ENCODE measurements at regions not wholly inside any gene's neighbourhood (a gene's known extent, or its start where the extent isn't known, plus 50 kb on each side); places are given as distances from the start of the nearest gene placed in this dataset.

- H3K18ac ChIP-seq (ENCODE audit: low read depth in 1 of 2, low read length in 2 of 2) = no peak overlapping the region
- DNase-seq = no peak
- H3K4me3 ChIP-seq (ENCODE audit: insufficient read depth in 1 of 2, low read depth in 1 of 2, low read length in 2 of 2) = no peak overlapping the region
- WGBS = 0% methylated on average over 1 of the region's 1 CpG
- H4K8ac ChIP-seq (ENCODE audit: low read length) = no peak overlapping the region
- no peak overlapping the region for H3K14ac ChIP-seq (ENCODE audit: low read length in 2 of 2)
- H3K9ac ChIP-seq (ENCODE audit: low read length) = no peak overlapping the region
- no peak overlapping the region for H2BK5ac ChIP-seq (ENCODE audit: low read depth, low read length, poor library complexity, severe bottlenecking)
- H2BK12ac ChIP-seq (ENCODE audit: low read length in 2 of 2) = no peak overlapping the region
- H3K4me1 ChIP-seq (ENCODE audit: control insufficient read depth, insufficient read depth, low read depth, low read length) = no peaks in the 10 kb centered on the region
- H3K79me1 ChIP-seq (replicated peaks; ENCODE audit: low read length, poor library complexity, severe bottlenecking) = no peaks in the 10 kb centered on the region
- H2BK15ac ChIP-seq (ENCODE audit: low read depth, poor library complexity, severe bottlenecking) = no peak overlapping the region
- H3K36me3 ChIP-seq (ENCODE audit: control insufficient read depth in 1 of 2, insufficient read depth in 2 of 2, low read depth in 1 of 2, low read length in 2 of 2) = no peaks in the 10 kb centered on the region
- no peaks in the 10 kb centered on the region for H3K9me3 ChIP-seq (ENCODE audit: control insufficient read depth, low read length)
- H3K4me2 ChIP-seq (ENCODE audit: low read length, poor library complexity, severe bottlenecking) = no peak overlapping the region
- no peaks in the 10 kb centered on the region for H3K27me3 ChIP-seq (ENCODE audit: control insufficient read depth in 1 of 2, insufficient read depth in 1 of 2, low read length in 2 of 2)
- no peak overlapping the region for H3K27ac ChIP-seq (ENCODE audit: low read length, poor library complexity, severe bottlenecking)
- no peak overlapping the region for H2BK120ac ChIP-seq (ENCODE audit: low read depth, low read length)
- no peak overlapping the region for H3K4ac ChIP-seq (ENCODE audit: low read depth in 1 of 2, low read length in 2 of 2)
- no peak overlapping the region for H3K23ac ChIP-seq (ENCODE audit: low read length in 2 of 2)
- no peak overlapping the region for H2AK5ac ChIP-seq (ENCODE audit: low read length, severe bottlenecking)
- no peak overlapping the region for H2AFZ ChIP-seq (ENCODE audit: low read depth, low read length)
- no peak overlapping the region for H4K91ac ChIP-seq (ENCODE audit: low read length)
These were observed 1309.2 kb upstream of the C9orf72 start for GRCh38 chr9:28882529-28882928.

- H3K9ac ChIP-seq (ENCODE audit: low read length) = no peak overlapping the region
- WGBS = 33% methylated on average over 5 of the region's 5 CpGs
- H3K4me2 ChIP-seq (ENCODE audit: low read length, poor library complexity, severe bottlenecking) = no peak overlapping the region
- H2AK5ac ChIP-seq (ENCODE audit: low read length, severe bottlenecking) = no peak overlapping the region
- no peaks in the 10 kb centered on the region for H3K27me3 ChIP-seq (ENCODE audit: control insufficient read depth in 1 of 2, insufficient read depth in 1 of 2, low read length in 2 of 2)
- DNase-seq = no peak
- no peaks in the 10 kb centered on the region for H3K79me1 ChIP-seq (replicated peaks; ENCODE audit: low read length, poor library complexity, severe bottlenecking)
- no peak overlapping the region for H3K18ac ChIP-seq (ENCODE audit: low read depth in 1 of 2, low read length in 2 of 2)
- H3K36me3 ChIP-seq (ENCODE audit: control insufficient read depth in 1 of 2, insufficient read depth in 2 of 2, low read depth in 1 of 2, low read length in 2 of 2) = no peaks in the 10 kb centered on the region
- H2BK15ac ChIP-seq (ENCODE audit: low read depth, poor library complexity, severe bottlenecking) = no peak overlapping the region
- H4K8ac ChIP-seq (ENCODE audit: low read length) = no peak overlapping the region
- no peak overlapping the region for H2AFZ ChIP-seq (ENCODE audit: low read depth, low read length)
- H3K4me3 ChIP-seq (ENCODE audit: insufficient read depth in 1 of 2, low read depth in 1 of 2, low read length in 2 of 2) = no peak overlapping the region
- H2BK120ac ChIP-seq (ENCODE audit: low read depth, low read length) = no peak overlapping the region
- H4K91ac ChIP-seq (ENCODE audit: low read length) = no peak overlapping the region
- no peak overlapping the region for H3K27ac ChIP-seq (ENCODE audit: low read length, poor library complexity, severe bottlenecking)
- no peaks in the 10 kb centered on the region for H3K9me3 ChIP-seq (ENCODE audit: control insufficient read depth, low read length)
- H2BK12ac ChIP-seq (ENCODE audit: low read length in 2 of 2) = no peak overlapping the region
- H2BK5ac ChIP-seq (ENCODE audit: low read depth, low read length, poor library complexity, severe bottlenecking) = no peak overlapping the region
- no peaks in the 10 kb centered on the region for H3K4me1 ChIP-seq (ENCODE audit: control insufficient read depth, insufficient read depth, low read depth, low read length)
- no peak overlapping the region for H3K14ac ChIP-seq (ENCODE audit: low read length in 2 of 2)
- no peak overlapping the region for H3K23ac ChIP-seq (ENCODE audit: low read length in 2 of 2)
- no peak overlapping the region for H3K4ac ChIP-seq (ENCODE audit: low read depth in 1 of 2, low read length in 2 of 2)
These were observed 1310.0 kb upstream of the C9orf72 start for GRCh38 chr9:28883234-28883633.

DNA sequence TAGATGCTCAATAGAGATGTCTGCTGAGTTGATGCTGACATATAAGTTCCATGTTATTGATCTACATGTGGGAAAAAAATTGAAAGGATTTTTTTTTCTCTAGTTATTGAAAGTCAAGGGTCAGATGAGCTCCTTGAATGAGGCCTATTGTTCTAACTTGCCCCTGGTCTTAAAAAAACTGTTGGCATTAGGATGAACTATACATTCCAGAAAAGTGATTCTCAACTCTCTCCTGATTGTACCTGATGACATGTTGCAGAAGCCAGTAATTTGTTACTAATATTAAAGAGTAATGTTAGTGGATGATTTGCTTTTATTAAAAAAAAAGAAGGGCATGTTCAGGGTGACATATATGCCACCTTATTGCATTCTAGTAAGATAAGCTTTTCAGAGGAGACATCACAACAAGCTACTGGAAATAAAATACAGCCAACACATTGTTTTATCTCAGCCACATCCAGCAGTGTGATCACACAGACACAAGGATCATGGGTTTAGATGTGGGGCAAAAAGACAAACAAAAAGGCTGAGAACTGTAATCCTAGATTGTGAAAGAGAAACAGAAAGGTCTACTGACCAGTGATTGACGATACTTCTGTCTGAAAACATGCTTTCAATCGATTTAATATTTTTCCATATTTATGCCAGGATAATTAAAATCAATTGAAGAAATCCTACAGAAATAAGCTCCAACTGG lies 1314.1 kb upstream of the C9orf72 start:
- no peak overlapping the region for H3K27ac ChIP-seq (ENCODE audit: low read length, poor library complexity, severe bottlenecking)
- H2BK120ac ChIP-seq (ENCODE audit: low read depth, low read length) = no peak overlapping the region
- no peak for DNase-seq
- H2BK15ac ChIP-seq (ENCODE audit: low read depth, poor library complexity, severe bottlenecking) = no peak overlapping the region
- H2AFZ ChIP-seq (ENCODE audit: low read depth, low read length) = no peak overlapping the region
- H2BK12ac ChIP-seq (ENCODE audit: low read length in 2 of 2) = no peak overlapping the region
- no peak overlapping the region for H2AK5ac ChIP-seq (ENCODE audit: low read length, severe bottlenecking)
- H3K9ac ChIP-seq (ENCODE audit: low read length) = no peak overlapping the region
- H3K4ac ChIP-seq (ENCODE audit: low read depth in 1 of 2, low read length in 2 of 2) = no peak overlapping the region
- no peak overlapping the region for H3K14ac ChIP-seq (ENCODE audit: low read length in 2 of 2)
- no peaks in the 10 kb centered on the region for H3K27me3 ChIP-seq (ENCODE audit: control insufficient read depth in 1 of 2, insufficient read depth in 1 of 2, low read length in 2 of 2)
- no peaks in the 10 kb centered on the region for H3K36me3 ChIP-seq (ENCODE audit: control insufficient read depth in 1 of 2, insufficient read depth in 2 of 2, low read depth in 1 of 2, low read length in 2 of 2)
- no peaks in the 10 kb centered on the region for H3K4me1 ChIP-seq (ENCODE audit: control insufficient read depth, insufficient read depth, low read depth, low read length)
- H3K4me3 ChIP-seq (ENCODE audit: insufficient read depth in 1 of 2, low read depth in 1 of 2, low read length in 2 of 2) = no peak overlapping the region
- no peak overlapping the region for H3K4me2 ChIP-seq (ENCODE audit: low read length, poor library complexity, severe bottlenecking)
- H3K9me3 ChIP-seq (ENCODE audit: control insufficient read depth, low read length) = no peaks in the 10 kb centered on the region
- no peak overlapping the region for H3K18ac ChIP-seq (ENCODE audit: low read depth in 1 of 2, low read length in 2 of 2)
- no peak overlapping the region for H4K91ac ChIP-seq (ENCODE audit: low read length)
- H4K8ac ChIP-seq (ENCODE audit: low read length) = no peak overlapping the region
- H3K23ac ChIP-seq (ENCODE audit: low read length in 2 of 2) = no peak overlapping the region
- no peak overlapping the region for H2BK5ac ChIP-seq (ENCODE audit: low read depth, low read length, poor library complexity, severe bottlenecking)
- H3K79me1 ChIP-seq (replicated peaks; ENCODE audit: low read length, poor library complexity, severe bottlenecking) = no peaks in the 10 kb centered on the region
- 100% methylated on average over 1 of the region's 2 CpGs for WGBS

- Histone ChIP-seq H3K9me3 (ENCODE audit: control insufficient read depth, low read length) (no peaks in the 10 kb centered on the region), H3K9ac (ENCODE audit: low read length) (no peak overlapping the region), H2BK15ac (ENCODE audit: low read depth, poor library complexity, severe bottlenecking) (no peak overlapping the region), H3K27me3 (ENCODE audit: control insufficient read depth in 1 of 2, insufficient read depth in 1 of 2, low read length in 2 of 2) (no peaks in the 10 kb centered on the region), H3K18ac (ENCODE audit: low read depth in 1 of 2, low read length in 2 of 2) (no peak overlapping the region), H3K4me3 (ENCODE audit: insufficient read depth in 1 of 2, low read depth in 1 of 2, low read length in 2 of 2) (no peak overlapping the region), H2BK120ac (ENCODE audit: low read depth, low read length) (no peak overlapping the region), H3K79me1 (replicated peaks; ENCODE audit: low read length, poor library complexity, severe bottlenecking) (no peaks in the 10 kb centered on the region), H2BK5ac (ENCODE audit: low read depth, low read length, poor library complexity, severe bottlenecking) (no peak overlapping the region), H3K4ac (ENCODE audit: low read depth in 1 of 2, low read length in 2 of 2) (no peak overlapping the region), H3K36me3 (ENCODE audit: control insufficient read depth in 1 of 2, insufficient read depth in 2 of 2, low read depth in 1 of 2, low read length in 2 of 2) (no peaks in the 10 kb centered on the region), H4K8ac (ENCODE audit: low read length) (no peak overlapping the region), H4K91ac (ENCODE audit: low read length) (no peak overlapping the region), H3K4me1 (ENCODE audit: control insufficient read depth, insufficient read depth, low read depth, low read length) (no peaks in the 10 kb centered on the region), H3K23ac (ENCODE audit: low read length in 2 of 2) (no peak overlapping the region), H2AFZ (ENCODE audit: low read depth, low read length) (no peak overlapping the region), H3K14ac (ENCODE audit: low read length in 2 of 2) (no peak overlapping the region), H2BK12ac (ENCODE audit: low read length in 2 of 2) (no peak overlapping the region), H3K27ac (ENCODE audit: low read length, poor library complexity, severe bottlenecking) (no peak overlapping the region), H3K4me2 (ENCODE audit: low read length, poor library complexity, severe bottlenecking) (no peak overlapping the region), H2AK5ac (ENCODE audit: low read length, severe bottlenecking) (no peak overlapping the region)
- DNase-seq = no peak
- WGBS = no CpG with 5 or more reads among the region's 1 CpG
These were observed 1315.5 kb upstream of the C9orf72 start for GRCh38 chr9:28888806-28889205.
